ENCODE measurements at regions not wholly inside any gene's neighbourhood (a gene's known extent, or its start where the extent isn't known, plus 50 kb on each side); places are given as distances from the start of the nearest gene placed in this dataset.

GRCh38 chr13:81664872-81665271 is 1323.9 kb upstream of the SPRY2 start:
- TF ChIP-seq EZH2 (IDR thresholded peaks at IDR 0.05; ENCODE audit: borderline replicate concordance, insufficient read depth, low read length, poor library complexity, severe bottlenecking) (no peak), EP300 (conservative IDR thresholded peaks at IDR 0.05; ENCODE audit: poor library complexity, severe bottlenecking) (no peak), TAF1 (IDR thresholded peaks at IDR 0.05; ENCODE audit: low read depth) (no peak), SMC3 (conservative IDR thresholded peaks at IDR 0.05; ENCODE audit: poor library complexity) (no peak)
- TF ChIP-seq, protein P1, sequence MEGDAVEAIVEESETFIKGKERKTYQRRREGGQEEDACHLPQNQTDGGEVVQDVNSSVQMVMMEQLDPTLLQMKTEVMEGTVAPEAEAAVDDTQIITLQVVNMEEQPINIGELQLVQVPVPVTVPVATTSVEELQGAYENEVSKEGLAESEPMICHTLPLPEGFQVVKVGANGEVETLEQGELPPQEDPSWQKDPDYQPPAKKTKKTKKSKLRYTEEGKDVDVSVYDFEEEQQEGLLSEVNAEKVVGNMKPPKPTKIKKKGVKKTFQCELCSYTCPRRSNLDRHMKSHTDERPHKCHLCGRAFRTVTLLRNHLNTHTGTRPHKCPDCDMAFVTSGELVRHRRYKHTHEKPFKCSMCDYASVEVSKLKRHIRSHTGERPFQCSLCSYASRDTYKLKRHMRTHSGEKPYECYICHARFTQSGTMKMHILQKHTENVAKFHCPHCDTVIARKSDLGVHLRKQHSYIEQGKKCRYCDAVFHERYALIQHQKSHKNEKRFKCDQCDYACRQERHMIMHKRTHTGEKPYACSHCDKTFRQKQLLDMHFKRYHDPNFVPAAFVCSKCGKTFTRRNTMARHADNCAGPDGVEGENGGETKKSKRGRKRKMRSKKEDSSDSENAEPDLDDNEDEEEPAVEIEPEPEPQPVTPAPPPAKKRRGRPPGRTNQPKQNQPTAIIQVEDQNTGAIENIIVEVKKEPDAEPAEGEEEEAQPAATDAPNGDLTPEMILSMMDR (IDR thresholded peaks at IDR 0.05; ENCODE audit: poor library complexity, severe bottlenecking), result no peak
- TF ChIP-seq, protein P2, sequence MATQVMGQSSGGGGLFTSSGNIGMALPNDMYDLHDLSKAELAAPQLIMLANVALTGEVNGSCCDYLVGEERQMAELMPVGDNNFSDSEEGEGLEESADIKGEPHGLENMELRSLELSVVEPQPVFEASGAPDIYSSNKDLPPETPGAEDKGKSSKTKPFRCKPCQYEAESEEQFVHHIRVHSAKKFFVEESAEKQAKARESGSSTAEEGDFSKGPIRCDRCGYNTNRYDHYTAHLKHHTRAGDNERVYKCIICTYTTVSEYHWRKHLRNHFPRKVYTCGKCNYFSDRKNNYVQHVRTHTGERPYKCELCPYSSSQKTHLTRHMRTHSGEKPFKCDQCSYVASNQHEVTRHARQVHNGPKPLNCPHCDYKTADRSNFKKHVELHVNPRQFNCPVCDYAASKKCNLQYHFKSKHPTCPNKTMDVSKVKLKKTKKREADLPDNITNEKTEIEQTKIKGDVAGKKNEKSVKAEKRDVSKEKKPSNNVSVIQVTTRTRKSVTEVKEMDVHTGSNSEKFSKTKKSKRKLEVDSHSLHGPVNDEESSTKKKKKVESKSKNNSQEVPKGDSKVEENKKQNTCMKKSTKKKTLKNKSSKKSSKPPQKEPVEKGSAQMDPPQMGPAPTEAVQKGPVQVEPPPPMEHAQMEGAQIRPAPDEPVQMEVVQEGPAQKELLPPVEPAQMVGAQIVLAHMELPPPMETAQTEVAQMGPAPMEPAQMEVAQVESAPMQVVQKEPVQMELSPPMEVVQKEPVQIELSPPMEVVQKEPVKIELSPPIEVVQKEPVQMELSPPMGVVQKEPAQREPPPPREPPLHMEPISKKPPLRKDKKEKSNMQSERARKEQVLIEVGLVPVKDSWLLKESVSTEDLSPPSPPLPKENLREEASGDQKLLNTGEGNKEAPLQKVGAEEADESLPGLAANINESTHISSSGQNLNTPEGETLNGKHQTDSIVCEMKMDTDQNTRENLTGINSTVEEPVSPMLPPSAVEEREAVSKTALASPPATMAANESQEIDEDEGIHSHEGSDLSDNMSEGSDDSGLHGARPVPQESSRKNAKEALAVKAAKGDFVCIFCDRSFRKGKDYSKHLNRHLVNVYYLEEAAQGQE (IDR thresholded peaks at IDR 0.05; ENCODE audit: borderline replicate concordance), result no peak
